ENCODE measurements at regions not wholly inside any gene's neighbourhood (a gene's known extent, or its start where the extent isn't known, plus 50 kb on each side); places are given as distances from the start of the nearest gene placed in this dataset.

DNA sequence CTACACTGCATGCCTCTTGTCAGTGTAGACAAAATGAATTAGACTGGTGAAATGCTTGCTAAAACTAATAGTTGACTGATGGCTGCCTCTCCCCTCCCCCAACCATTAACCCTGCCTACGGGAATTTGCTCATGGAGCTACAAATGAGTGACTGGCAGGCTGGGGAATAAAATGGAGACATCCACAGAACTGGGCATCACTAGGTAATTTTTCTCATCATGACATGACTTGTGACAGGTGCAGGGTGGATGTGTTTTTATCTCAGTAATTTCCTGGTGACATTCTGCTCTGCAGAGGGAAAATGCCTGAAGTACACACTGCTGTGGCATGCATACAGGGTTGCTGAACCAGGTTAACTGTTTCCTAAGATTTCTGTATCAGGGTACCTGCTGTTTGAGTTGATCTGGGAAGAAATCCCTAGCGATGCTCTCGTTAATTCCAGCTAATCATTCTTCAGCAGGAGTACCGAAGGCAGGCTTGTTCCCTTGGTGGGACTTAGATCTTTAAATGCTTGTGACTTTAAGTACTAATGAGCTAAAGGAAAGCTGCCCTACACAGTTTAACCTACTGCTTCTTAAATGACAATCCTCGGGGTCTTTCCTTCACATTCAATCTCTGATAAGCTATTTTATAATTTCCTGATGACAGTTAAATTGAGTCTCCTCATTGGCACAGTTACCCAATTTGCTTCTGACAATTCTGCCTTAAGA is 376.3 kb upstream of the LCORL start:
- DNase-seq (ENCODE audit: low read depth in 2 of 2), result no peak

DNA sequence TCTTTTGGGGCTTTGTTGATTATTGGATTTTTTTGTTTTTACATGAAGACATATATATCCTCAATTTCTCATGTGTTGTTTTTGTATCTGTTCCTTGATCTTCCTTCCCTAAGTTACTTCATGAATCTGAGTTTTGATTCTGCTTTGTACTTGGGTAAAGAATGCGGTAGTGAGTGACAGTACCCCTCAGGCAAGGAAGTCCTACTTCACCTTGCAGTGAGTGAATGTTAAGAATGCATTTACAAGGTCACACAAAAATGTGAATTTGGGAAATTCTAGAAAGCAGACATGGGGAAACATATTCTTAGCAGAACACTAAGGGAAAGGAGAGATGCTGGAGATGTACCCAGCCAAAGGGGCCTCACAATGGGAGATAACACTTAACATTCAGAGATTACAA is 373.1 kb upstream of the LCORL start:
- no peak for DNase-seq (ENCODE audit: low read depth in 2 of 2)

DNA sequence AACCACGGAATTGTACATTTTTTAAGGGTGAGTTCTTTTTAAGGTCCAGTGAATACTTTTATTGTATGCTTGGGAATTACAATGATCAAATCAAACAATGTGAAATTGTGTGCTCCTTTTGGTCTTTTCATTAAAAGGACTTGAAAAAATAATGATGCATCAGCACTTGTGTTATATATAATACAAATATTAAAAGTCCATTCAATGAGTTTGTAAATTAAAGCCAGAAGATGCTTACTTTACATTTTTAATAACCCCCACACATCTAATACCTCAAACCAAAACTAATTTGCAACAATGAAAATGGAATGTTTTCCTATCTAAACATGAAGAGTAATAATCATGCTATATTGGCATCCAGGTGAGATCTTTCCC is 369.8 kb upstream of the LCORL start:
- DNase-seq (ENCODE audit: low read depth in 2 of 2), result no peak

DNA sequence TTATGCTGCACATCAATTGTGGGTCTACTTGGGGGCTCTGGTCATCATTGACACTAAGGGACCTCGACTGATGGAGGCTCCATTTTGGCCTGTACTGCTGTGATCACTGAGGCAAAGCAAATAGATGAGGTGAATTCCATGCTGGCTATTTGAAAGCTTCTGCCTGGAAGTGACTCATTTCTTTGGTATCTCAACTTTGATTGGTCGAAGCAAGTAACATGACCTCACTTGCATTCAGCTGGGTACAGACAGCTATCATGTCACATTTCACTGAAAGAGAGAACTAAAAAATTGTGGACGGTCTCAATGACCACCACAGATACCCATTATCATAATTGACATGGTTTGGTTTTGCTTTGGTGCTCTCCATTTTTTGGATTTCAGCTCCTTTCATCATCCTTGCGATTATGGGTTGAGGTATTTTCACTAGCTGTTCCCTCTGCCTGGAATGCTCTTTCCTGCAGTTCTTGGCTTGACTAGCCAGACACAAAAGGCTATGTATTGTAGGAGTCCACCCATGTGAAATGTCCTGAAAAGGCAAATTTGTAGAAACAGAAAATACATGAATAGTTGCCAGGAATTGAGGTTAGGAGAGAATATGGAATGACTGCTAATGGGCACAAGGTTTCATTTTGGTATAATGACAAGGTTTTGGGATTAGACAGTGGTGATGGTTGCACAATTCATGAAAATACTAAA is 369.2 kb upstream of the LCORL start:
- DNase-seq (ENCODE audit: low read depth in 2 of 2), result no peak

DNA sequence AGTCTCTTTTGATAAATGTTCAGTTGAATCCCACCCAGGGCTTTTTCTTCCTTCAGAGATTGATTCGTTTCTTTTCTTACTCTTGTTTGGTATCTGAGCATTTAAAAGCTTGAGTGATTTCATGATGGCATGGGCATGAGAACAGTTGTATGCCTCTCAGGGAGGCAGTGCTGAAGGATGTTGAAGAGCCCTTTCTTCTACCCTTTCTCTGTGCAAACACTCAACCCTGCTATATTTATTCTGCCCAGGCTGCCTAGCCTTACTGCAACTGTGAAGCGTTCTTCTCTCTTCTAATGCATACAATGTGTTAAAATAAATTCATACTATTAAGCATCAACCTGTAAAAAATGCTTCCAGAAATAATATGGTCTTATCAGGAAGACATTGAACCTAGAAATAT is 367.6 kb upstream of the LCORL start:
- no peak for DNase-seq (ENCODE audit: low read depth in 2 of 2)

DNA sequence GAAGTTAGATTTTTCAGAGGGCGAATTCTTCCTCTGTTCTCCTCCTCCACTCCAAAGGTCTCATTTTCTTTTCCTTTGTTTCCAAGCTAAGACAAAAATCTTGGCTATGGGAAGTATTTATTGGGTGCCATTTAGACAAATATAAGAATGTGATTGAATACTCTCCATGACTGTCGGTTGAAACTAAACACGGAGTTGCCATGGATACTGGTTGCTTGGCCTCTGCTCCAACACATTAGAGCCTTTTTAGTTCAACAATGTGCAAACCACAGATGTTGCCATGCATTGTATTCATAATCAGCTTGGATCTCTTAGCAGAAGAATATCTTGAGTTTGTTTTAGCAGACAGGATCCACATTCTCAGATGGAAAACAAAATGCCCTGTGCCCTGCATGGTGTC is 366.5 kb upstream of the LCORL start:
- DNase-seq (ENCODE audit: low read depth in 2 of 2), result no peak

DNA sequence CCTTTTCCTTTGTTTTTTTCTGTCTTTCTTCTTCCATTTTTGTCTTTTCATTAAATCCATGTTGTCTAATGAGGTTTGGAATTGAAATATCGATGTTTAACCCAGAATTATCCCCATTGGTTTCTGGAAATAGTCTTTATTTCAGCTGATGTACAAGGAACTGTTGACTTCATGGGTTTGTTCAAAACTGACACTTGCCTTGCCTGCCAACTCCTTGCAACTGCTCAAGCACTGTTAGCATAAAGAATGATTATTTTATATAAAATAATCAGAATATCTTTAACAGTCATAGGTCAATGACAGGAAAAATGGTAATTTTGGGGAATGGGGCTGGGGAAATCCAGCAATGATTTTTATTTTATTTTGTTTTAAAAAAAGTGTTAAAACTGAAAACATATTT is 359.6 kb upstream of the LCORL start:
- no peak for DNase-seq (ENCODE audit: low read depth in 2 of 2)

DNA sequence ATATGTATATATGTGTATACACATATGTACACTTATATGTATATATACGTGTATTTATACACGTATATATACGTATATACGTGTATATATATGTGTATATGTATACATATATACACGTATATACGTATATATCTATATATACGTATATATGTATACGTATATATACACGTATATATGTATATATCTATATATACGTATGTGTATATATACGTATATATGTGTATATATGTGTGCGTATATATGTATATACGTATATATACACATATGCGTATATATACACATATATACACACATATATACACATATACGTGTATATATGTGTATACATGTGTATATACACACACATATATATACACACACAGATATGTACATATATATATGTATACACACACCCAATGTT is 348.0 kb upstream of the LCORL start:
- no peak for DNase-seq (ENCODE audit: low read depth in 2 of 2)

DNA sequence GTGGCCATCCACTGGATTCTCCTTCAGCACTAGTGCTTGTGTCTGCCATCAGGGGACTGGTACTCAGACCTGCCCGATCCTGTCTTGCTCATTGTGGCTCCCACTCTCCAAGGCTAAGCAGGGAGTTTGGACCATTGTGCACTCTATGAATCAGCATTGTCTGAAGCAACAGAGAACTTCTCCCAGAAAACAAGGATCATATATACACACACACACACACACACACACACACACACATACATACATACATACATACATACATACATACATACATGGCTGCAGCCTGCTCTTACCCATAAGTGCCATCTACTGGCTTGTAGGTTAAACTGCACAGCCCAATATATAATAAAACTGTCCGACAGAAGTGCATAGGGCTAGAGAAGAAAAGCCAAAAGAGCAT is 345.3 kb upstream of the LCORL start:
- DNase-seq (ENCODE audit: low read depth in 2 of 2), result no peak

DNA sequence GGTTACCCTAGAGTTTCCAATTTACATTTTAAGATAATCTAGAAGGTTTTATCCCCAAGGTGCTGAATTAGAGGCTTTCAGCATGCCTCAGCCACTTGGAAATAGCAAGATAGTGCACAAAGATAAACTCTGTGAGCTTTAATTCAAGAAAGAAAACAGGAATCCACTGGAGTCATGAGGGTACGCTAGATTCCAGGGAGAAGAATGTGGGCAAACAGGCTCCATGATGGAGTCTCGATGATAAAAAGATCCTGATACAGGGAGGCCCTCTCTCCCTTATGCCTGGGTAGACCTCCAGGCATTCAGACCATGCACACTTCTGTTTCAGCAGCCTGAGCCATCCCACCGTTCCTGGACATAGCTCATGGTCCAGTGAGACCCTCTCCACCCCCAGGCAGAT is 344.6 kb upstream of the LCORL start:
- DNase-seq (ENCODE audit: low read depth in 2 of 2), result no peak

DNA sequence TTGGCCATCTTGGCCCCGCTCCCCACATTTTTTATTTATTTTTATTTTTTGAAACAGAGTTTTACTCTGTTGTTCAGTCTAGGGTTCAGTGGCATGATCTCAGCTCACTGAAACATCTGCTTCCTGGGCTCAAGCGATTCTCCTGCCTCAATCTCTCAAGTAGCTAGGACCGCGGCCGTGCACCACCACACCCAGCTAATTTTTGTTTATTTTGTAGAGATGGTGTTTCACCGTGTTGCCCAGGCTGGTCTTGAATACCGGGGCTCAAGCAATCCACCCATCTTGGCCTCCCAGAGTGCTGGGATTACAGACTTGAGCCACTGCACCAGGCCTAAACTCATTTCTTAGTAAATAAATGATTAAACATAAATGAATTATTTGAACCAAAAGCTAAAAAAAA is 322.0 kb upstream of the LCORL start:
- no peak for DNase-seq (ENCODE audit: low read depth in 2 of 2)

DNA sequence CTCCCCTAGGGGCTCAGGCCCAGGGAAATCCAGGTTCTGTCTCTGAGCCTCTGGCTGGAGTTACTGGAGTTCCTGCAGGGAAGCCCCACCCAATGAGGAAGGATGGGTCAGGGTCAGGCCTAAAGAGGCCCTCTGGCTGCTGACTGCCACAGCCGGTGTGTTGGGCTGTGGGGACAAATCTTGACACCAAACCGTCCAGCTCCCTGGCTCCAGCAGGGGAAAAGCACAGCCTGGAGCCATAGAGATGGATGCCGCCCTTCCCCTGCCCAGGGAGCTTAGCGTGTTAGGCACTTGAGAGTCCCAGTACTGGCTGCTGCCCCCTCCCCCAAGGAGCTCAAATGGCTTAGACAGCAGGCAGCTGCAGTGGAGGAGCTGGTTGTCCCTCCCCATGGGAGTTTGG is 321.3 kb upstream of the LCORL start:
- DNase-seq (ENCODE audit: low read depth in 2 of 2), result no peak

DNA sequence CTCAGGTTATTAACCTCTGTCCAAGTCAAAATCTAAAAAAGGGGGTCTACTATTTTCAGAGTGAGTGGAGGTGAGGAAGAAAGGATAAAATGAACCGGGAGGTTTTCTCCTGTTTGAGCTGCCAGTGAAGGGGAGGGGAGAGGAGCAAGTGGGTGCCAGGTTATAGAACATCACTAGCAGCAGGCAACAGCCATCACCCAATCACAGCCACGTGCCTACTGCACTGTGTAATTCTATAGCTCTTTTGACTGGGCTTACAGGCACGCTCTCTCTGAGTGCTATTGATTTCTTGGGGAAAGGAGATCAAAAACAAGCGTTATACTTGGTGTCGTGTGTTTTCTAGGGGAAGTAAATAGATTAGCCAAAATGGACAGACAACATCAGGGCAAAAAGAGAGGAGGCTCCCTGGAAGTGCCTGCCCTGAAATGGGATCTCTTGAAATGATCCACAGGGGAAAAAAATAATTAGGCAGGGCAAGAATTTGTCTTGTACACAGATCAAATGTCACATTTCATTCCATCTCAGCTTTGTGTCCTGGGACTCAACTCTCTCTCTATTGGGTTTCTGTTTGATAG is 300.5 kb upstream of the LCORL start:
- DNase-seq (ENCODE audit: low read depth in 2 of 2), result no peak

DNA sequence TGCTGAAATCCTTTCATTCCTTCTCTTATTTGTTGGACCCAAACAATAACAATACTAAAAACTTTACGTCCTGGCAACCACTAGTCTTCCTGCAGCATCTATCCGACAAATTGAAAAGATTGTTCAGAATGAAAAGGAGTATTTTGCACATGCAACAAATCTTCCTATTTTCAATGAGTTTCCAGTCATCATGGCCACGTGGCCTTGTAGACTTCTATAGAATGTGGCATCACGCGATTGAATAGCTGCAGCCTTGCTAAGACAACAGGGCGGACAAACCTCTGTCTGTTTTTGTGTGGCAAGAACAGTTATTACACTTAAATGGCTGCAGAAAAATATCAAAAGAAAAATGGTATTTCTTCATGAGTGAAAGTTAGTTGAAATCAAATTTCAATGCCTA is 297.9 kb upstream of the LCORL start:
- no peak for DNase-seq (ENCODE audit: low read depth in 2 of 2)

DNA sequence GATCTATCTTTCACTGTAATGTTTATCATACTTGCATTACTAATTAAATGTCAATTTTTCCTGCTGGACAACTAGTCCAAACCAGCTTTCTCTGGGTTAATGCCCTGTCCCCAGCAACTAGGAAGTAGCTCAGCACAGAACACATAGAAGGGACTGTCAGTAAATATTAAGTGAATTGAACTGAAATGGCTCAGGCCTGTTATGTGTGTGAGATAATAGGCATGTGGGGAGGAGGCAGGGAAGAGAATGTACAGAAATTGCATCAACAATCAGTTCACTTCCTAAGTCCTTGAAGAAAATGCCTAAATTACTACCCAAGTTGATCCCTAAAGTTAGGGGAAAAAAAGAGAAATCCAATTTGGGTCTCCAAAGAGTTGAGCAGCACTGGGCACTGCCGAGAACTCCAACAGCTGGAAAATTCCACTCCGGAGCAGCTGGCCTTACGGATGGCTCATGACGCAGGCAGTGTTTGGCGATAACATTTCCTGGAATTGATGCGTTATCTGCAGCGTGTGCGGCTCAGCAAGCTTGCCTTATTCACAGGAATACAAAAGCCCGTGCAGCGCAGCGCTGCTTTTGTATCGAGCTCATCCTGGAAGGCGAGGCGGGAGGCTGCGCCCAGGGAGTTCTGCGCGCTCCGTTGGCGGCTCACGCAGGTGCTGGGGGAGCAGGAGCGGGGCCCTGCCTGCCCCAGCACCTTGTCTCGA is 297.3 kb upstream of the LCORL start:
- DNase-seq (ENCODE audit: low read depth in 2 of 2), result no peak

DNA sequence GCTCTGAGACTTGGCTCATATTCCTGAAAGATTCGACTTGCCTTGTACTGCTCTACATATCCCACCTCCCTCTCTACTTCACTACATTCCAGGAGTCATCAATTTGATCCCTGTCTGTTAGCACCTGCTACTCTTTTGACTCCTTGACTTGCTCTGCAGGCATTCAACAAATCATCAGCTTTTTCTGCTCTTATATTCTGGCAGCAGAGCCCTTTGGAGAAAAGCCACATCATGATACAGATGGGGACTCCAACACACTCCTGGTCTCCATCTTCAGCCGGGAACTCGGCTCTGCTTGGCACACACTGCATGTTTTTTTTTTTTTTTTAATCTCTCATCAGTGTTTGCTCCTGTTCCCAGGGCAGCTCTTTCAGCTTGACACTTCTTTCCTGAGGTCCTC is 293.2 kb upstream of the LCORL start:
- DNase-seq (ENCODE audit: low read depth in 2 of 2), result no peak

DNA sequence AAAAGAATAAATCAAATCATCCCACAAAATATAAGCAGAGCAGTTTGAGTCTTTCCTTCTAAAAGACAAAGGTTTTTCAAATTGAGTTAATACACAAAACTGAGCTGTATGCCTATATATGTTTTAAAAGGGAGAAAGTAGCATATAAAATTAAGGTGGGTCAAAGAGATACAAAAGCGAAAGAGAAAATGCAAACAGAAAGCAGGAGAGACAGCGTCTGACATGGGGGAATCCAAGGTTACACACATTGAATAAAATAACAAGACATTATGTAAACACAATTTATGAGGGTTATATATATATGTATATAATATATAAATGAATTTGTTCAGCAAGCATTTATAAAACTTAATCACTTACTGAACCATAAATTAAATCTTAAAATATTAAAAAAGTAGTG is 276.1 kb upstream of the LCORL start:
- DNase-seq (ENCODE audit: low read depth in 2 of 2), result no peak

DNA sequence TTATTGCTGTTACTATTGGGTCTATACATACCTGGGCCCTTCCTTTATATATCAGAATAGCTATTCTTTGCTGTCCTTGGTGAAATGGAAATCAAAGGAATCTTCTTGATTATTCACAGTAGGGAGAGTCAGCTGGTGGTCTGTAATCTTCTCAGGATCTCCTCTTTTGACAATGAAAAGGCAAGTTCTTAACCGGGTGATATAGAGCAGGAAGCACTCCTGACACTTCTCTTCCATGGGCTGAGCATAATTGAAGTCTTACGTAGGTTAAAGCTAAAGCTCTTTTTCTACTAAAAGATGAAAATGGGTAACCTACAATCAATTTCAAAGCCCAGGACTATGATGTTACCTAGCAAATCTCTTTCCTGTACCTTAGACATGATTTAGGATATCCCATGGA is 274.9 kb upstream of the LCORL start:
- no peak for DNase-seq (ENCODE audit: low read depth in 2 of 2)

DNA sequence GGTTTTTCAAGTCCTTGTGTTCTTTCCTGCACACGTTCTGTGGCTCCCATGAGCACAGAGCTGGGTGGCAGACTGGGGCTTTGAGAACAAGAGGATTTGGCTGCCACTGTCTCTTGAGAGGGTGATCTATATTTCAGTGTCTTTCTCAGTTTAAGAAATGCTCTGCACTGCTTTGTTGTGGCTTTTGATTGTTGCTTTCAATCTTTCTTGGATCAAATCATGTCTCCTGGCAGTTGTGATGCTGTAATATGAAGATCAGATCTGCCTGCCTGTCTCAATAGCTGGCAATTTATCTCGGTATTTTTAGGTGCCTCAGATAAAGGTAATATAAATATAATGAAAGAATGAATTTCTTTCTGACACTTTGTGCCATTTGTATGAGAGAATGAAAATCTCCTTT is 273.3 kb upstream of the LCORL start:
- no peak for DNase-seq (ENCODE audit: low read depth in 2 of 2)

DNA sequence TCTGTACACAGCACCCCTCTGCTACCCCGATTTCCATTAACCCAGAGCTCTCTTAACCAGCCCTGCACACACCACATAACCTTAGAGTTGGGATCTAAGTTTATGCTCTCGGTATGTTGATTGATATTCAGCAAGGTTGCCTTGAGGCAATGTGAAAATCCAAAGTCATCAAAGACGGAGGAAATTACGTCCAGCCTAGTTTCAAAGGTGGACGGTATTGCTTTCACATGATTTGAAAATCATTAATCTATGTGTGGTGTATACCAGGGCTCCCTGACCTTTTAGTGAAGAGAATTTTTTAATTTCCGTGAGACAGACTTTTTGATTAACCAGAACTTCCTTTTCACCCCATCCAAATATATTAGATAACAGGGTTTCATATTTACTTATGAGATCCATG is 272.5 kb upstream of the LCORL start:
- no peak for DNase-seq (ENCODE audit: low read depth in 2 of 2)

DNA sequence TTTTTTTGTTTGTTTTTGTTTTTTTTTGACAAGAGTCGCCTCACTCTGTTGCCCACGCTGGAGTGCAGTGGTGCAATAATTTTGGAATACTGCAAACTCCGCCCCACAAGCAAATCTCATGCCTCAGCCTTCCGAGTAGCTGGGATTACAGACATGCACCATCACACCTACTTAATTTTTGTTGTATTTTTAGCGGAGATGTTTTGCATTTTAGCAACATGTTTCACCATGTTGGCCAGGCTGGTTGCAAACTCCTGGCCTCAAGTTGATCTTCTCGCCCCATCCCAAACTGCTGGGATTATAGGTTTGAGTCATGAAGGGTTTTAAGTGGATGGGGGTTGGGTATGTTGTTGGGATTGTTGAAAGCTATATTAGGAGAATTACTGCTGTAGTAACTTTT is 270.9 kb upstream of the LCORL start:
- no peak for DNase-seq (ENCODE audit: low read depth in 2 of 2)

DNA sequence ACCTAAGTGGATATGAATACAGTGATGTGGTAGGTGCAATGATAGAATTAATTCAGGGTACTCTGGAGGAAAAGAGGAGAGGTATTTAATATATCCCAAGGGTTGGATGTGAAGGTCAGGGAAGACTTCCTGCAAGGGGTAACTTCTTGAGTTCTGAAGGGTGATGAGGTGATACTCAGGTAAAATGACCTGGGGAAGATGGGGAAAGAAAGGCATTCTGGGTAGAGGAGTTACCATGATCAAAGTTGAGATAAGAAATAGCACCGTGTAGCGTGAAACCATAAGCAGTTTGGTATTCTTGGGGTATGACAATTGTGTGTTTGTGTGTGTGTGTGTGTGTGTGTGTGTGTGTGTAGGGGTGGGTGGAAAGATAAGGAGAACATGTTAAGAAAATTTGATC is 270.4 kb upstream of the LCORL start:
- DNase-seq (ENCODE audit: low read depth in 2 of 2), result no peak

DNA sequence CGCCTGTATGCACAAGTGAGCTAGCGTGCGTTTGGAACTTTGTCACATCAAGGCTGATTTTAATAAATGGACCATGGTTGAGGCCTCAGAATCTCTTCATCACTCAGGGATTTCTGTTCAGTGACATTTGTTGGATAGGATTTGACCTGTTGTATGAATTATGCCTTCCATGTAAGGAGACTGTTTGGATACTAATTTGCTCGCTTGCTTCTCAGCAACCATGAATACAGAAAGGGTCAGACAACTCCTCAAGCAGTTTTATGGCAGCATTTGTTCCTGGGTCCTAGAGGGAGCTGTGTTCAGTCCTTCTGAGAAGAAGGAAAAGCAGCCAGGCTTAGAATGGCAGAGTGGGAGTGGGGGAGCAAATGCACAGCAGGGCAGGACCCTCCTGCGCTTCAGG is 269.7 kb upstream of the LCORL start:
- DNase-seq (ENCODE audit: low read depth in 2 of 2), result no peak

All from stimulated activated CD4-positive, alpha-beta T cell treated with anti-CD3 and anti-CD28 coated beads, Interleukin-4, amount 100 ng/mL, for 48 hours (primary cell).